Uterus (tissue), 3 donors: ENCODE measurements at regions not wholly inside any gene's neighbourhood (a gene's known extent, or its start where the extent isn't known, plus 50 kb on each side); places are given as distances from the start of the nearest gene placed in this dataset.
"Not testable (repeated sequence)": the region's sequence is repeated elsewhere in the genome, so short reads cannot be mapped to it uniquely, and the experiment has no call there.

ENCODE experiments used
- DNase-seq, 2 donors: peaks; one replicate each; pipeline ENCODE4 v3.0.0-alpha.2; 2019 to 2020
- H3K27ac ChIP-seq, 2 donors: fragments of 200-600 bp; sonication (generic); 1 replicate in 1 of 2; 2 replicates in 1 of 2; pipeline ENCODE4 v1.5.1; 2016 to 2018
- H3K27me3 ChIP-seq, 2 donors: fragments of 200-600 bp; sonication (generic); one replicate each; pipeline ENCODE4 v1.5.1; 2018 to 2019; ENCODE audit warnings: control low read depth in 1 of 2
- H3K36me3 ChIP-seq, 2 donors: fragments of 200-600 bp; sonication (generic); one replicate each; pipeline ENCODE4 v1.5.1; 2019; ENCODE audit warnings: control low read depth in 1 of 2
- H3K4me1 ChIP-seq, 2 donors: fragments of 200-600 bp; sonication (generic); one replicate each; pipeline ENCODE4 v1.5.1; 2018 to 2019; ENCODE audit warnings: control low read depth in 1 of 2
- H3K4me3 ChIP-seq, 2 donors: fragments of 200-600 bp; sonication (generic); 1 replicate in 1 of 2; 2 replicates in 1 of 2; pipeline ENCODE4 v1.5.1; 2018 to 2019; ENCODE audit warnings: mild to moderate bottlenecking in 1 of 2
- H3K9me3 ChIP-seq, 2 donors: fragments of 200-600 bp; sonication (generic); one replicate each; pipeline ENCODE4 v1.5.1; 2019; ENCODE audit warnings: control low read depth in 1 of 2
- POLR2A ChIP-seq, 2 donors: fragments of 450-650 bp; IDR thresholded peaks; one replicate each; pipeline ENCODE4 v1.6.1; 2016; ENCODE audit warnings: antibody characterized with exemption in 2 of 2, mild to moderate bottlenecking in 1 of 2, moderate library complexity in 1 of 2
- intact Hi-C: fragments of 100-400 bp; cut with DNase I; formaldehyde crosslinking; loops from one replicate; pipeline ENCODE4 v1.15.1; 2023; ENCODE audit warnings: low total_unique reads
- TF ChIP-seq, protein P1 (sequence below), 4 experiments: fragments of 200-600 bp in 2 of 4; fragments of 450-650 bp in 2 of 4; sonication (generic) in 2 of 4; IDR thresholded peaks; one replicate each; pipeline ENCODE4 v1.5.1; 2016 to 2019; ENCODE audit warnings: antibody characterized with exemption in 4 of 4, mild to moderate bottlenecking in 2 of 4, moderate library complexity in 1 of 4
- donor health status: DM: yes; HTN: yes; CAD: no.

DNA sequence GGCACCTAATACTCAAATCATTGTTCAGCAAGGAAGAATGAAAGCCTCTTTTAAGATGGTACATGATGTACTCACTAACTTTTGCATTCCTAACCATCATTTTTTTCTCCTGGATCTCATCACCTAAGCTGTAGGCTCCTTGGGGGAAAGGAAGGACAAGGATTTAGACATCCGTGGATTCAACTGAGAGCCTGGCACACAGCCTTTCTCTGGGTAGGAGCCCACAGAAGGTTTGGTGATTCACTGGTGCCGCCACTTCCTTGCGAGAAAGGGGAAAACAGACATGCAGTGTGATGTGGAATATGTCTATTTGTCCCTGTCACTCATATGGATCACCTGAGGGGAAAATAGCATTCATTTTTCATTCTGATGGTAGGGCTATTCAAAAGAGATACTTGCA lies 147.3 kb downstream of the PCDH7 start:
- Histone ChIP-seq H3K27me3 (no peaks in the 10 kb centered on the region), H3K4me3 (no peak overlapping the region), H3K36me3 (no peaks in the 10 kb centered on the region), H3K9me3 (no peaks in the 10 kb centered on the region), H3K4me1 (no peaks in the 10 kb centered on the region), H3K27ac (peak overlapping the region; percentile 79 to 84)
- TF ChIP-seq POLR2A (IDR thresholded peaks at IDR 0.05), result no peak
- TF ChIP-seq, protein P1, sequence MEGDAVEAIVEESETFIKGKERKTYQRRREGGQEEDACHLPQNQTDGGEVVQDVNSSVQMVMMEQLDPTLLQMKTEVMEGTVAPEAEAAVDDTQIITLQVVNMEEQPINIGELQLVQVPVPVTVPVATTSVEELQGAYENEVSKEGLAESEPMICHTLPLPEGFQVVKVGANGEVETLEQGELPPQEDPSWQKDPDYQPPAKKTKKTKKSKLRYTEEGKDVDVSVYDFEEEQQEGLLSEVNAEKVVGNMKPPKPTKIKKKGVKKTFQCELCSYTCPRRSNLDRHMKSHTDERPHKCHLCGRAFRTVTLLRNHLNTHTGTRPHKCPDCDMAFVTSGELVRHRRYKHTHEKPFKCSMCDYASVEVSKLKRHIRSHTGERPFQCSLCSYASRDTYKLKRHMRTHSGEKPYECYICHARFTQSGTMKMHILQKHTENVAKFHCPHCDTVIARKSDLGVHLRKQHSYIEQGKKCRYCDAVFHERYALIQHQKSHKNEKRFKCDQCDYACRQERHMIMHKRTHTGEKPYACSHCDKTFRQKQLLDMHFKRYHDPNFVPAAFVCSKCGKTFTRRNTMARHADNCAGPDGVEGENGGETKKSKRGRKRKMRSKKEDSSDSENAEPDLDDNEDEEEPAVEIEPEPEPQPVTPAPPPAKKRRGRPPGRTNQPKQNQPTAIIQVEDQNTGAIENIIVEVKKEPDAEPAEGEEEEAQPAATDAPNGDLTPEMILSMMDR (IDR thresholded peaks at IDR 0.05), result no peak
- peak; percentile 40 to 66 for DNase-seq
- intact Hi-C loops, result no loop called here

DNA sequence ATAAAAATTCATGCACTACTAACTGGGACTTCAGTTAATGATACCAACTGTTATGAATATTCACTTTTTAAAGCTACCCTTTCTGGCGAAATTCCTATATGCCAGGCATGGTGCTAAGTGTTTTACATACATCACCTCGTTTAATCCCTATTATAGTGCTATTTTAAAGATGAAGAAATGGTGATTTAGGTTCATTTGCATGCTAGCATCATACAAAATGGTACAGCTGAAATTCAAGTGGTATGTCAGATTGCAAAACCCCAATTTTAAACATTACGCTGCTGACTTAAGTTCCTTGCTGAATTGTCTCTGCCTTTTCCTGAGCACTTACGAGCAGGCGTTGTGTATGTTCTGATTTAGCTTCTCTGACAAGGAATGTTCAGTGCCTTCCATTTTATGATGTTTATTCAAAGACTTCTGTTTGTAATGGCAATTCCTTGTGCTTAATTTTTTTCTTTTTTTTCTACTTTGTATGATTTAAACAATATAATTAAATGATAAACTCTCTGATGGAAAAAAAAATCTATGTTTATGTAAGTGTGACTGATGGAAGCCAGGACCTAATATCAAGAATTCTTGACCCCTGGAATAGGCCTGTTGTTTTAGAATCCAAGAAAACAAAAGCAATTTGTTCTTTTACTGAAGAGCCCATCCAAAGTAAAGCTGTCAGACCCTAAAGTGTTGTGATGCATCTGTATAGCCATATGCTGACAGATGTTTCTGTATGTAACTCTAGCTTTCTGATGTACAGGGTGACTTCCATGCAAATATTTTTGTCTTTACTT lies 148.1 kb downstream of the PCDH7 start:
- intact Hi-C loops, result no loop called here
- Histone ChIP-seq H3K9me3 (no peaks in the 10 kb centered on the region), H3K27ac (peak overlapping the region; percentile 79 to 84), H3K4me3 (no peak overlapping the region), H3K4me1 (no peaks in the 10 kb centered on the region), H3K36me3 (no peaks in the 10 kb centered on the region), H3K27me3 (no peaks in the 10 kb centered on the region)
- TF ChIP-seq, protein P1 (IDR thresholded peaks at IDR 0.05), result no peak
- no peak for TF ChIP-seq POLR2A (IDR thresholded peaks at IDR 0.05)
- no peak for DNase-seq

DNA sequence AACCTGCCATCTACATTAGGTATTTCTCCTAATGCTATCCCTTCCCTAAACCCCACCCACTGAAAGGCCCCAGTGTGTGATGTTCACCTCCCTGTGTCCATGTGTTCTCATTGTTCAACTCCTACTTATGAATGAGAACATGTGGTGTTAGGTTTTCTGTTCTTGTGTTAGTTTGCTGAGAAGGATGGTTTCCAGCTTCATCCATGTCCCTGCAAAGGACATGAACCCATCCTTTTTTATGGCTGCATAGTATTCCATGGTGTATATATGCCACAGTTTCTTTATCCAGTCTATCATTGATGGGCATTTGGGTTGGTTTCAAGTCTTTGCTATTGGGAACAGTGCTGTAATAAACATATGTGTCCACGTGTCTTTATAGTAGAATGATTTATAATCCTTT lies 149.2 kb downstream of the PCDH7 start:
- DNase-seq, H3K9me3 ChIP-seq, H3K27me3 ChIP-seq, H3K4me1 ChIP-seq, H3K36me3 ChIP-seq, H3K4me3 ChIP-seq, intact Hi-C loops: not testable (repeated sequence)
- peak overlapping the region; percentile 79 to 84 for H3K27ac ChIP-seq

DNA sequence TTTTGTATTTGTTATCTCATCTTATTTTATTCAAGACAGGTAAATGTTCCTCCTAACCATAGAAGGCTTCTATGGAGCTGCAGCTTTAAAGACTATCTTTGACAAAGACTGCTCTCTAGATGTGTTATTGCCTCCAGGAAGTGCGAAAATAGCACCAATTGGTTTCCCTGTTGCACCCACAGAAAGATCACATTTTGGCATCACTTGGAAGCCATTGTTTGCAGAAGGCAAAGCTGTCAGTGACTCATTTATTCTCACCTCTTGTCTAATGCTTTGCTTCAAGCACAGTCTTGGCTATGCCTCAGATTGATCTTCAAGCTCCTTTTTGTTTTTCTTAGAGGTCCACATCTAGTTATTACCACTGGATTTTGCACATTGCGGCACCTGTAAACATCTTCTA lies 150.3 kb downstream of the PCDH7 start:
- no peak overlapping the region for H3K27ac ChIP-seq
- intact Hi-C loops, result no loop called here
- H3K9me3 ChIP-seq, result no peaks in the 10 kb centered on the region
- TF ChIP-seq POLR2A (IDR thresholded peaks at IDR 0.05), result no peak
- TF ChIP-seq, protein P1 (IDR thresholded peaks at IDR 0.05), result no peak
- H3K27me3 ChIP-seq, result no peaks in the 10 kb centered on the region
- H3K36me3 ChIP-seq, result no peaks in the 10 kb centered on the region
- H3K4me3 ChIP-seq, result no peak overlapping the region
- no peak for DNase-seq
- H3K4me1 ChIP-seq, result no peaks in the 10 kb centered on the region

DNA sequence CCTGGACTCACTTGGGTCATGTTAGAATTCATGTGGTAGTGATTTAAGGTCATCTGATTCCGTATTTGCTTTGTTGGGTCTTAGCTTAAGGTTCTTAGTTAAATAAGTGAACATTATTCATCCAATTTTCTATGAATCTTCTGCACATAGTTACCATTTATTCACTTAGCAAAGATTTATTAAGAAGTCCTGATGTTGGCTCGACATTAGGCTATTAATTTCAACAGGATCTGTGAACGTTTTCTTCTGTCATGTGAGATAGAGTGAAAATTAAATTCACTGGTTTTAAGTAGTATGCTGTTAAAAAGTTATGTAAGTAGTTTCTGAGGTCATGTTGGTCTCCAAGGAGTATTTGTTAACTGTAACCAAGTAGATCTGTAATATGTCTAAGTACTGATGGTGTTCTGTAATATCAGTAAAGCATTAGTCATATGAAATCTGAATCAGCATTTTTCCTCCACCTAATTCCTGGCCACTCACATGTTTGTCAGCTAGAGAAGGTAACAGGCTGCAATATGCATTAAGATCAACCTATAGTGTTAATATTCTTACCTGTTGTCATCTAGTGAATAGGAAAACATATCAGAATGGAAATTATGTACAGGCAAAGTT lies 155.6 kb downstream of the PCDH7 start:
- H3K9me3 ChIP-seq, result no peaks in the 10 kb centered on the region
- no peak for DNase-seq
- no peak overlapping the region for H3K27ac ChIP-seq
- H3K4me3 ChIP-seq, result no peak overlapping the region
- H3K27me3 ChIP-seq, result no peaks in the 10 kb centered on the region
- TF ChIP-seq, protein P1 (IDR thresholded peaks at IDR 0.05), result no peak
- TF ChIP-seq POLR2A (IDR thresholded peaks at IDR 0.05), result no peak
- H3K36me3 ChIP-seq, result no peaks in the 10 kb centered on the region
- intact Hi-C loops, result no loop called here
- no peaks in the 10 kb centered on the region for H3K4me1 ChIP-seq
